GM19043 (cell line): ENCODE measurements at regions not wholly inside any gene's neighbourhood (a gene's known extent, or its start where the extent isn't known, plus 50 kb on each side); places are given as distances from the start of the nearest gene placed in this dataset.

Source experiments
- ATAC-seq: cut with Tn5 transposase; IDR thresholded peaks from one replicate; pipeline ENCODE4 v1.9.1; 2021; ENCODE audit warnings: low read depth; ENCODE audit not compliant: unreplicated experiment

DNA sequence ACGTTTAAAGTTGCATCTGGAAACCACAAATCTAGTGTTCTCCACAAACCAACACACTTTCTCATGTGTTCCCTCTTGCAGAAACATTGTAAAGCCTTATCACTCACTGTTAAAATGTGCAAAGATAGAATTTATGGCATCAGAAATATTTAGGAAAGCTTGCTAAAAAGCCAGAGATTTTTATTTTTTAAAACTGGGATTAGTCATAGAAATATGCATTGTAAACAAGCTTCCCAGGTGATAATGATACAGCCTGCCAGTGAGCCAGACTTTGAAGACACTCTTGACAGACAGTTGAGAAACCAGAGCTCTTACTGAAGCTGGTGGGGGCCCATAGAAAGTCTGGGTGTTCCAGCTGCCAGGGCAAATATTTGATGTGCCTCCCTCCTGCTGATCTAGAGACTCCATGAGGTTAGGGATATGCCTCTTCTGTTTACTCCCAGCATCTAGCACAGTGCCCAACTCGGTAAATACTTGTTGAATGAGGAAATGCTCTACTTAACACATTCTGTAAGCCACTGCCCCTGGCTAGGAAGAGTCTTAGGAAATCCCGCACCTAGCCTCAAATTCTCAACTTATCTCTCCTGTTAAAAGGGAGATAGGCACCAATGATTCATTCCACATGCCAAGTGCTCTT, 179.0 kb upstream of the RASGEF1B start:
- no peak for ATAC-seq

DNA sequence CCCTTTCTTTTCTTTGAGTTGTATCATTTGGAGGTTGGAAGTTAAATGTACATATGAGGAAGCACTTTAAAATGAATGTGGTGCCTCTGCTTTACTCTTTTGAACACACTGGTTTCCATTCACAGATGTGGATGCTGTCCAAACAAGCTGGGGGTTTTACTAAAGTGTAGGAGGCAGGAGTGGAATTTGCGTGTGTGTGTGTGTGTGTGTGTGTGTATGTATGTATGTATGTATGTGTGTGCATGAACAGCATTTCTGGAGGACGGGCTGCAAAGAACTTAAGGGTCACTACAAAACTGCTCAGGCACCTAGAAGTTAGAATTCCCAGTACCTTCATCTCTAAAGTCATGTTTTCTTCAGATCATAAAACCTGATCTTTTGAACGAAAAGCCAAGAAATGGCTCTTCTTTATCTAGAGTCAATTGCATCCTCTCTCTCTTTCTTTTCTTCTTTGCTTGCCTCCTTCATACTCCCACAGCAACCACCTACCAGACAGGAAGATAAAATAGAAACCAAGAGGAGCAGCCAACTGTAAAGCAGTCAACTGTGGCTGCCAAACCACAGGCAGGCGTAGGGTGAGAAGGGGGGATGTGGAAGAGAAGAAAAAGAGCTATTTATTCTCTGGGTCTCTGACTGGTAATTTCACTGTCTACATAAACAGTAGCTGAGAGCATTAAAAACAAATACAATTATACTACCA, 177.0 kb upstream of the RASGEF1B start:
- peak; percentile 96 for ATAC-seq

DNA sequence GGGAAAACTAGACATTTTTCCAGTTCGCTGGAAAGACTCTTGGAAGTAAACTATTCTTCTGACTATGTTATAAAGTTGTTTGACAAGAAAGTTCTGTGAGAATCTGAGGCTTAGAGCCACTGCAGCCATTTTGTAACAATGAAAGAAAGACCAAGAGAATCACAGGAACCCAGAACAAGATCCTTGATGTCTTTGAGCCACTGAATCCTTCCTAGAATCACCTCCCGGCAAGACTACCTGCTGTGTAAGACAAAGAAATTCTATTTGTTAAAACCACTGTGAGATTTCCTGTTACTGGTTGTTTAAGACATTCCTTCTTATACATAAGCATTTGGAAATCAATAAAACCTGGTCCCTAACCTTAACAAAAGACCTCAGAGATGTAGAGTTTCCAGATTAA, 175.7 kb upstream of the RASGEF1B start:
- no peak for ATAC-seq

DNA sequence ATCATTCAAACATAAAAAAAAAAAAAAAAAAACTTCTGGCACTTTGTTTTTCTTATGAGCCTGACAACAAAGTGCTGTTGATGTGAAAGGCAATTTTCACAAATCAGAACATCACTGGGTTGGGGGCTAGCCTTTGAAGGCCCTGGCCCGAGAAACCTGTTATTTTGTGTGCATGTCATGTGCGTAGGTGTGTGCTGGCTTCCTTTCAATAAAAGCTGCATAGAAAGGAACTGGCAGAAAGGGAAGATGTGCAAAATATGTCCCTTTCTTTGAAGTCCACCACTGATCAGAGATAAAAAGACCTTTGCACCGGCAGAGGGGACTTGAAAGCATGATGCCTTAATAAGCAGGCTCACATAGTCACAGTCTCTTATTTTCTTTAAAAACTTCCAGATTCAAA, 170.8 kb upstream of the RASGEF1B start:
- ATAC-seq, result no peak

DNA sequence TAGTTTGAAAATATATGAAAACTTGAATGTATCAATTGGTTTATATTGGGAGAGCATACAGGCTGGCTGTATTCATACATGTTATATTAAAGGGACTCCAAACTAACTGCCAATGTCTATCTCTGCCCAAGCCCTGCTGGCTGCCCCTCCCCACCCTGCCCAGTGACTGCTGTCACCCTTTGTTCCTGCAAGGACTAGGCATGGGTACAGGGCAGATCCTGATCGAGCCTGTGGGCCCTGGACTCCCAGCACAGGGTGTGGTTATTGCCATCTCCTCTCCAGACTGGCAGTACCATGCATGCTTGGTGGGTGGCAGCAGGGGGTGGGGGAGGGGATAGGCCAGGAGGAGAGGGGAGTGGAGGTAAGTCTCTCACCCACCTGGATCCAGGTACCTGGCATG, 167.5 kb upstream of the RASGEF1B start:
- ATAC-seq, result no peak

DNA sequence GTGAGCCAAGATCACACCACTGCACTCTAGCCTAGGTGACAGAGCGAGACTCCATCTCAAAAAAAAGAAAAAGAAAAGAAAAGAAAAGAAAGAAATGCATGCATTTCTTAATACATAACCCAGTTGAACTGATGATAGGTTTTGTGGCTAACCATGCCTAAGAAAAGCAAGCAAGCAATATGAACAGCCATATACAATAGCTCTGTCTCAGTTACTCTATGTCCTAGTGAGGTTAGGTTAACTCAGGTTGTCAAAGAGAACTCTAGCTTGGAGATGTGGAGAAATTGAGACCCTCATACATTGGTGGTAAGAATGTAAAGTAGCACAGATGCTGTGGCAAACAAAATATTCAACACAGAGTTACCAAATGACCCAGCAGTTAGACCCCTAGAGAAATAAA, 167.0 kb upstream of the RASGEF1B start:
- no peak for ATAC-seq

DNA sequence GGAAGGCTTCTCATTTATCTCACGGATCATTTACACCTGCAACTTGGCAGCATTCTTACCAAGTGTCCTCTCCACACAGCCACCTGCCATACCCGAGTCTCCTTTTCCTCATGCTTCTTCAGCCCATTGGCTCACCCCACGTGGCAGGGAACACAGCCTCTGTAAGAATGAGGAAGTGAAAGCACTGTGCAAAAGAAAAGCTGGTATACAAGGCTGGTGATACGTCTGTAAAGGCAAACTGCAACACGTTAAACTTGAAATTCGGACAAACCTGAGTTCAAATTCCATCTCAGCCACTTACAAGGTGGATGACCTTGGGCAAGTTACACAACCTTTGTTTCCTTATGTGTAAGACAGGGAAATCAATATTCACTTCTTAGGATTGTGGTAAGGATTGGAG, 164.0 kb upstream of the RASGEF1B start:
- peak; percentile 93 for ATAC-seq

DNA sequence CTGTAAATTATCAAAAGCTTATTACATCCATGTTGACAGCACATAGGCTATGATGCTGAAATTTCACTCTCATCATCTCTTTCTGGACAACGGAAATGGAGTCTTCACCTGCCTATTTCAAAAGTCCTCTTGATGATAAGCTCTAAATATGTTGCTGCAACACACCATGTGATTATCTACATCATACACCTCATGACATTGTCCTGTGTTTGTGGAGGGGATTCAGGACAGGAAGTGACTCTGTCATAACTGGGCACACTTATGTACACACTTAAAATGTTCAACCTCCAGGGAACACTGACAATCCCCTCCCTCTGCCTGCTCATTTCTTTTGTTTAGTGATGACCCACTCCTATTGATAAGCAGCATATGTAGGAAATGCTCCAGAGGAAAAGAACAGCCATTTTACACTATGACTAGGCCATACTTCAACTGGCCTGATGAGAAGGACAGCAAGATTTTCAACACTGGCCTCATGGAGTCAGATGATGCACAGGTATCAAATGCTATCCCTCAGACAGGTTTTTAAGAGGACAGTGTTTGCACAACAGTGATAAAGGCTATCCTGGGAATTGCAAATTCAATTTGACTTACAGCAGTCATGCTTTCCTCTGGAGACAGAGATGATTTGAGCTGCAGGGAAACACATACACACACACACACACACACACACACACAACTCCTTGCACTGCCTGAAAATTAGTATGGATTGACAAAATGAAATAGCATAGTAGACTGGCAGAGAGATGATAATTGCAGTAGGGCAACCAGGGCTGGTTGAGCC, 163.3 kb upstream of the RASGEF1B start:
- no peak for ATAC-seq

DNA sequence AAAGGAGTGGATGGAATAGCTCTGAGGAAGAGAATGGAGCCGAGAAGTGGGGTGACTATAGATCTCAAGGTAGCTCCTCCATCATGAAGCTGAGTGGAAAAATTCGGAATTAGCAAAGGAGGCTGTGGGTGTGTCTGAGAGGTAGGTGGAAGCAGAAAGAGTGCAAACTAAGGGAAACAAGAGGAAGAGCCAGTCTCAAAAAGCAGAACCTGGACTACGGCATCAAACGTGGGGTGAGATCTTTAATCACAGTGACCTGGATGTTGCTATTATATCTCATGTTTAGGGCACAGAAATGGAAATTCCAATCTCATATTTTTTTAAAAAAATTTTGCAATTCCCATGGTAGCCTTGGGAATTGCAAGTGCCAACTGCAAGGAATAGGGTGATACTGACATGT, 162.5 kb upstream of the RASGEF1B start:
- no peak for ATAC-seq

DNA sequence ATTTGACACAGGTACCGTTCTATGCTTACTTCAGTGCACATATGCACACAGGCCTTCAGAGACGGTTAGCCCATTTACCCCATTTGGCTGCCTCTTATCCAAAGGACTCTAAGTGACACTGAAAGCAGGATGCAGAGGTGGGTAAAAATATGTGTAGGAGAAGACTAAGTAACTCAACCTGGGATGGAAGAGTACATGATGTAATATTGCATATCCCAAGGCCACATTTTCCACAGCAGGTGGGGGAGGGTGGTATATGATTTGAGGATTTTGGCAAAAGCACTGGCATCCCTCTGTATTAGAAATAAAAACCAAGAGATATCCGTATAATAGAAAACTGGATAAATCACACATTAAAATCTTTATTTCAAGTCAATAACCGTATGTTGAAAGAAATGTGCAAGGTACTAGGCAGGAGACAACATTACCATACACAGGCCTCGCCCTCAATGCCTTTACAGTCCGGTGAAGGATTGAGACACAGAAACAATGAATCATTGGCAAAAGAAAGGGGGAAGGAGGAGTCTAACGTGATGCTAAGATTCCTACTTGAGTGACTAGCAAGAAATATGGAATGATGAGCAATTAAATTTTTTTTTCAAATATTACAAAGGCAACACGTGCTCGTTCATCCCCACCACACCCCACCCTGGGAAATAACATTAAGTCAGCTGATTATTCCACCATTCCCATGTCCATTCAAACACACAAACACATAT, 161.0 kb upstream of the RASGEF1B start:
- no peak for ATAC-seq

DNA sequence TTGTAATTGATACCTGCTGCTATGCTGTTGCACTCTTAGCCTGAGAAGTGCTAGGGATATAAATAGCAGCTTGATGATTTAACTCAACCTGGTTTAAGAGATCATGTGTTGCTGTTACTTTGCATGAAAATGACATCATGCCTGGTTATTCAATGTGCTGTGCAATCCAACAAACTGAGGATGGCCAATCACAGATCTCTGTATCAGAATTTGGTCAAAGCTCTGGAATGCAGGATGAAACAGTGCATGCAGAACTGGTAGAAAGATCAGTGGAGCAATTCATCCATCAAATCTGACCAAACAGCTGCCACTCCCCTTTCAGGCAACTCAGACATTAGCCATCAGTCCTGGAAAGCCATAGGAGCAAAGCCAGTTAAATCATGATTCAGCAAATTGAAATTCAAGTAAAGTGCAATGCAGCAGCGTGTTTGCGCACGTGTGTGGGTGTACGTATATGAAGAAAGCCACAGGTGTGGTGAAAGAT, 160.3 kb upstream of the RASGEF1B start:
- no peak for ATAC-seq

DNA sequence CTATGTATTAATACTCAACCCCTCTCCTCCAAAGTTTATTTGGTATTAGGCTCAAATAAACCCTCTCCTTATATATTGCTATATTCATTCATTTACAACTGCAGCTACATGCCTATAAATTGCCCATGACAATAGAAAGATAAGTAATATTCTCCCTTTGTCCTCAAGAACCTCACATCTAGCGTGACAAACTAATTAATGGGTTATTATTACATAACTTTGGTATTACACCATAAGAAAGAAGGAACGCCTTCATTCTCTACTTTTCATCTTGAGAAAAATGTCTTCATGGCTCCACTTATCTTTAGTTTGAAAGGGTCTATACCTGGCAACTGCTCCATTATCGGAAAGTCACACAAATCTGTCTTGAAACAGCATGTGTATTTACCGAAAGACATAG, 157.7 kb upstream of the RASGEF1B start:
- ATAC-seq, result no peak

DNA sequence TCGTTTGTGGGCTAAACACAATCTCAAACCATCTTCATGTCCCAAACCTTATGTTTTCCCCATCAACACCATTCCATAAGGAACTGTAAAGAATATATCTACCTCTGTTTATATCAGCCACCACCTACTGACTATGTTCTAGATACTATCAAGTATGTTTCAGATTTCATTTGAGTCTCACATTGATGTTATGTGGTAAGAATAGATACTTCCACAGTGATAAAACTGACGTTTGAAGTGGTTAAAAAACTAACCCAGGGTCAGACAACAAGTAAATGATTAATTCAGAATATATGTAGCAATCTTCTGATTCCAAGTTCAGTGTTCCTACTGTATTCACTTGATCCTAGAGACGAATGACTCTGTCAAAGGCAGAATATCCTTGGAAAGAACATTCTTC, 156.8 kb upstream of the RASGEF1B start:
- ATAC-seq, result no peak

DNA sequence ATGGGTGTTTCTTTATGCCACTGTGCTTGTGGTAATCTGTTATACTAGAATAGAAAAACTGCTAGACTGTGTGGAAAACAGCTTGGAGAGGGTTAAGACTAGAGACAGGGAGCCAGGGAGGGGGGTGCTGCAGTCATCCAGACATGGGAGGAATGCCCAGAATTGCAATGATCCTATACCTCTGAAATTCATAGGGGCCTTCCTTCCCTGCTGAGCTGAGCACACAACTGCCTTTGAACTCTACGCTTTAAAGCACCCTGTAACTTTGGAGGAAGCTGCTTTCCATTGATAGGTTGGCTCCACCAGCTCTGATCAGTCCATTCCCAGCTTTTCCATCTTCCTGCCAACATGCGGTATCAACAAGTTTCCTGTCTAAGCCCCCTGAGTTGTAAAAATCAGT, 155.9 kb upstream of the RASGEF1B start:
- no peak for ATAC-seq

DNA sequence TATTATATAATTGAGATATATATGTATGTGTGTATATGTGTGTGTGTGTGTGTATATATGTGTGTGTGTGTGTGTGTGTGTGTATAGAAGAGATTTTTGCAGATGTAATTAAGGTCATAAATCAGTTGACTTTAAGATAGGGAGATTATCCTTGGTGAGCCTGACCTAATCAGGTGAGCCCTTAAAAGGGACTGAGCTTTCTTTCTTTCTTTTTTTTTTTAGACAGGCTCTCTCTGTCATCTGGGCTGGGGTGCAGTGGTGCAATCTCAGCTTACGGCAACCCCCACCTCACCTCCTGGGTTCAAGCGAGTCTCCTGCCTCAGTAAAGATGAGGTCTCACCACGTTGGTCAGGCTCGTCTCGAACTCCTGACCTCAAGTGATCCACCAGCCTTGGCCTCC, 155.1 kb upstream of the RASGEF1B start:
- no peak for ATAC-seq

DNA sequence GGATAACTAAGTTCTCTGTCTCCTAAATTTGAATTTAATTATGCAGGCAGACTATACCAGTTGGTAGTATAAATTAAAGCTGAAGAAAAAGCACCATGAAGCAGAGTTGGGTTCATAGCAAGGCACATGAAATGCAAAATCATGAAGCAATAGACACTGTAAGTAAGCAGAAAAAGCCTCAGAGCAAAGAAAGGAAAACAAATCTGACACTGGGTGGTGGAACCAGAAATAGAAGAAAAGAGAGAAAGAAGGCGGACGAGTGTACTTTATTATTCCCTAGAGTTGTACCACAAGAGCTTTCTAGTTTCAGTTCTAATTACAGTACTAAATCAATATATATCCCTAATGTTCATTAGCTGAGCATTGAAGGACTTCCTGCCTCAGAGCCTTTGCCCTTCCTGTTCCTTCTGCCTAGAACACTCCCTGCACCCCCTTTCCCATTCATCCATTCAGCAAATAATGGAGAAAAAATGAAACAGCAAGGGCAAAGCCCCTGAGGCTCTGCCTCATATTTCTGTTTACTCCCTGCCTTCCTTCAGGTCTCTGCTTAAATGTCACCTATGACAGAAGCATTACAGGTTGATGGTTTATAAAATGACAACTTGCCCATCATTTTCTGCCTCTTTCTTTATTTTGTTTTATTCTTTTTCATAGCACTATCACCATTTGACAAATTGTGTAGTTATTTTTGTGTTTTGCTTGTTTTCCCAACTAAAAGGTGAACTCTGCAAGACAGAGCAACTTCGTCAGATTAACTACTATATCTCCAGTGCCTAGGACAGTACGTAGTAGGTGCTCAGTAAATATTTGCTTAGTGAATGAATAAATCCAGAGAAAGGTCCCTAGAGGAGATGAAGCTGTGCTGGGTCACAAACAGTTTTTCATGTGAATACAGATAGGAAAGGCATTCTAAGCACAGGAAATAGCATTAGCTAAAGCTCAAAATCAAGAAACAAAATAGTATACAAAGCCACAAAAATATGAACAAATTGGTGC, 154.0 kb upstream of the RASGEF1B start:
- no peak for ATAC-seq

DNA sequence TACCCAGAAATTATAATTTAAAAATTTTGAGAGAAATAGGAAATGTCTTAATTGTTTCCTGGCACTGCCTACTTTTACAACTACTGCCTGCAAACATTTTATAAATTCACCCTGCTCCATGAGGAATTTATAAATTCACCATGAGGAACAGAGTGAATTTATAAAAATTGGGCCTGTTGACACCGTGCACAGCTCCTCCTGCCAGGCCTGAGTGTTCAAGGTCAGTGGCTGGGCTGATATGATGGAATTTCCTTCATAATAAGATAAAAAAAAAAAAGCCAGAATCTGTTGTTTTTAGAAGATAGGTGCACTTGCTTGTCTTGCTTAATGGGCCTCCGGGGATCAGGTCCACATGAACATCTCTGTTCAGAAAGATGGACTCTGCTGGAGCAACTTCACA, 151.7 kb upstream of the RASGEF1B start:
- ATAC-seq, result no peak

DNA sequence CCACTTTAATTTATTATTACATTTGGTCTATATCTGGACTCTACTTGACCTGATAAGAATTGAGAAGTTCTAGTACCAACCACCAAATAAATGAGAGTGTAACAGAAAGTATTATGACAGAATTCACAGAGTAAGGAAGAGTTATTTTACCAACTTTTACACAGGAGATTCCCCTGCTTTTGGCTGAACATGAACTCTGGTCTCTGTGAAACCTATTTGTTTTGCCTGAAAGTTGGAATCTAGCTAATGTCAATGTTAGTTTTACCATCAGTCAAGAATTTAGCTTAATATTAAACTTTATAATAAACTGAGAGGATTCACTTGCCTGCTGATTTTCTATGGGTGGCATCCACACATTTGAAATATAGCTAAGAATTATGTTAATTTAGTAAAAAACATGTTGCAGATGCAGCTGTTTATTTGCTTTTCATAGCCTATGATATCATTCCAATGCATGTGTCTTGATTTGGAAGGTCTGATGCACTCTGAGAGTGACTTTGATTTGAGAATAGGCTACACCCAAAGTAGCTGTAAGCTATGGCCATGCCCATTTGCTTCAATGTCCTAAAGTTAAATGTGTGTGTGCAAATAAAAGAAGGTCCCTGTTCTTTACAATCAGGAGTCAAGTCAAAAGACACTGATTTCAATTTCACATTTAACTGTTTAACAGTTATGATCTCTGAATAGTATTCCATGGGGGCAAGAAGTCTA, 150.9 kb upstream of the RASGEF1B start:
- no peak for ATAC-seq

DNA sequence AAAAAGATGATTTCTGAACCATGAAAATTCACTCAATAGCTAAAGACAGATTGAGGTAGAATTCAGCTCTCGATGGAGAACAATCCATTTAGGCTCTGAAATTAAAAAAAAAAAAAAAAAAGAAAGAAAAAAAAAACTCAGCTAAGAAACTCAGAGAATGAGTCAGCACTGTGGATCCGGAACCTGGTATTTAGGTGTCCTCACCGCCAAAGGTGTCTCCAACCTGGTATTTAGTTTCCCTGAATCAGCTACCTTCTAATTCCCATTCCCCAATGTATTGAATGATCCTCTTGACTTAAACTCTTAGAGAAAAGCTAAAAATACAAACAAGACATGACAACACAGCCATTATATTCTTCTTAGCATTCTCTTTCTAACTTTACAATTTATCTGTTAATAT, 150.3 kb upstream of the RASGEF1B start:
- ATAC-seq, result no peak
